MM.1S (cell line): ENCODE measurements at regions not wholly inside any gene's neighbourhood (a gene's known extent, or its start where the extent isn't known, plus 50 kb on each side); places are given as distances from the start of the nearest gene placed in this dataset.

Experiments used
- DNase-seq: peaks from one replicate; pipeline ENCODE4 v3.0.0-alpha.2; 2015
- H2AFZ ChIP-seq: fragments of 300-600 bp; sonication (generic); 2 replicates; pipeline ENCODE4 v1.6.0; 2016; ENCODE audit warnings: antibody characterized with exemption, low read length
- H3F3A ChIP-seq: fragments of 300-600 bp; sonication (generic); 2 replicates; pipeline ENCODE4 v1.6.1; 2016; ENCODE audit warnings: mild to moderate bottlenecking, antibody characterized with exemption, low read length, moderate library complexity, mixed read lengths; ENCODE audit not compliant: insufficient read depth
- H3K27ac ChIP-seq: fragments of 300-600 bp; sonication (generic); 2 replicates; pipeline ENCODE4 v1.5.1; 2016; ENCODE audit warnings: mild to moderate bottlenecking, low read length
- H3K27me3 ChIP-seq: fragments of 300-600 bp; sonication (generic); replicated peaks from 2 replicates; pipeline ENCODE4 v1.6.0; 2016; ENCODE audit warnings: low read length; ENCODE audit not compliant: insufficient read depth
- H3K36me3 ChIP-seq: fragments of 300-600 bp; sonication (generic); replicated peaks from 2 replicates; pipeline ENCODE4 v1.6.1; 2016; ENCODE audit warnings: mild to moderate bottlenecking, low read length, mixed read lengths; ENCODE audit not compliant: insufficient read depth
- H3K4me1 ChIP-seq: fragments of 300-600 bp; sonication (generic); 2 replicates; pipeline ENCODE4 v1.6.1; 2016; ENCODE audit warnings: low read length, mixed read lengths
- H3K4me2 ChIP-seq: fragments of 300-600 bp; sonication (generic); 2 replicates; pipeline ENCODE4 v1.6.0; 2016; ENCODE audit warnings: low read depth, low read length
- H3K4me3 ChIP-seq: fragments of 300-600 bp; sonication (generic); 2 replicates; pipeline ENCODE4 v1.5.1; 2016; ENCODE audit warnings: low read length, mixed read lengths
- H3K79me2 ChIP-seq: fragments of 300-600 bp; sonication (generic); 2 replicates; pipeline ENCODE4 v1.6.1; 2016; ENCODE audit warnings: mixed run types, low read length, mixed read lengths
- H3K9ac ChIP-seq: fragments of 300-600 bp; sonication (generic); 2 replicates; pipeline ENCODE4 v1.6.1; 2016; ENCODE audit warnings: low read length, mixed read lengths
- H3K9me2 ChIP-seq: fragments of 300-600 bp; sonication (generic); replicated peaks from 2 replicates; pipeline ENCODE4 v1.6.1; 2016; ENCODE audit warnings: mild to moderate bottlenecking, low read length, mixed read lengths; ENCODE audit not compliant: insufficient read depth
- H3K9me3 ChIP-seq: fragments of 300-600 bp; sonication (generic); replicated peaks from 2 replicates; pipeline ENCODE4 v1.6.1; 2016; ENCODE audit warnings: mild to moderate bottlenecking, low read length, mixed read lengths; ENCODE audit not compliant: insufficient read depth
- H4K20me1 ChIP-seq: fragments of 300-600 bp; sonication (generic); 2 replicates; pipeline ENCODE4 v1.6.1; 2016; ENCODE audit warnings: mild to moderate bottlenecking, low read length, moderate library complexity, mixed read lengths; ENCODE audit not compliant: insufficient read depth
- CTCF ChIP-seq: fragments of 300-600 bp; sonication (generic); IDR thresholded peaks from 2 replicates; pipeline ENCODE4 v1.5.1; 2016; ENCODE audit warnings: antibody characterized with exemption, low read length, mixed read lengths
- EZH2 ChIP-seq: fragments of 300-600 bp; sonication (generic); optimal IDR thresholded peaks from 2 replicates; pipeline ENCODE3; 2017; ENCODE audit warnings: low read depth, mild to moderate bottlenecking, antibody characterized with exemption, low read length, mixed read lengths
- EZH2phosphoT487 ChIP-seq: fragments of 300-600 bp; sonication (generic); IDR thresholded peaks from 2 replicates; pipeline ENCODE4 v1.6.1; 2018; ENCODE audit warnings: antibody characterized with exemption, low read length

GRCh38 chr1:5507340-5507739 lies 484.9 kb downstream of the NPHP4 start:
- Histone ChIP-seq H3K9ac (no peak overlapping the region), H3K4me2 (no peak overlapping the region), H3K4me1 (no peaks in the 10 kb centered on the region), H3K9me3 (no peaks in the 10 kb centered on the region), H4K20me1 (no peaks in the 10 kb centered on the region; the same call in 1 of the 2 replicates), H3K36me3 (no peaks in the 10 kb centered on the region), H3K4me3 (no peak overlapping the region), H2AFZ (no peak overlapping the region), H3K79me2 (no peaks in the 10 kb centered on the region), H3F3A (no peaks in the 10 kb centered on the region), H3K9me2 (no peaks in the 10 kb centered on the region), H3K27ac (no peak overlapping the region), H3K27me3 (peaks cover 97% of the 10 kb centered on the region)
- TF ChIP-seq CTCF, result no peak
- no peak for DNase-seq

GRCh38 chr1:5506634-5507033 lies 485.6 kb downstream of the NPHP4 start:
- H2AFZ ChIP-seq, result no peak overlapping the region
- no peaks in the 10 kb centered on the region for H3F3A ChIP-seq
- H3K4me3 ChIP-seq, result no peak overlapping the region
- H3K4me1 ChIP-seq, result no peaks in the 10 kb centered on the region
- H3K4me2 ChIP-seq, result no peak overlapping the region
- DNase-seq, result no peak
- H3K79me2 ChIP-seq, result no peaks in the 10 kb centered on the region
- no peaks in the 10 kb centered on the region for H3K9me3 ChIP-seq
- H3K9me2 ChIP-seq, result no peaks in the 10 kb centered on the region
- peaks cover 97% of the 10 kb centered on the region for H3K27me3 ChIP-seq
- no peaks in the 10 kb centered on the region; the same call in 1 of the 2 replicates for H4K20me1 ChIP-seq
- H3K9ac ChIP-seq, result no peak overlapping the region
- no peaks in the 10 kb centered on the region for H3K36me3 ChIP-seq
- no peak overlapping the region for H3K27ac ChIP-seq
- no peak for TF ChIP-seq EZH2
- TF ChIP-seq CTCF, result no peak
- TF ChIP-seq EZH2phosphoT487, result no peak

- no peak overlapping the region for H2AFZ ChIP-seq
- no peaks in the 10 kb centered on the region for H3K79me2 ChIP-seq
- H3K4me2 ChIP-seq, result no peak overlapping the region
- peaks cover 97% of the 10 kb centered on the region for H3K27me3 ChIP-seq
- no peaks in the 10 kb centered on the region for H3F3A ChIP-seq
- no peaks in the 10 kb centered on the region for H3K36me3 ChIP-seq
- no peaks in the 10 kb centered on the region for H3K9me2 ChIP-seq
- H3K4me1 ChIP-seq, result no peaks in the 10 kb centered on the region
- H4K20me1 ChIP-seq, result no peaks in the 10 kb centered on the region; the same call in 1 of the 2 replicates
- H3K9me3 ChIP-seq, result no peaks in the 10 kb centered on the region
- H3K9ac ChIP-seq, result no peak overlapping the region
- no peak overlapping the region for H3K27ac ChIP-seq
- DNase-seq, result no peak
- no peak overlapping the region for H3K4me3 ChIP-seq
- no peak for TF ChIP-seq EZH2
These were observed 486.3 kb downstream of the NPHP4 start for GRCh38 chr1:5505944-5506343.

- Histone ChIP-seq H3K36me3 (no peaks in the 10 kb centered on the region), H4K20me1 (no peaks in the 10 kb centered on the region; the same call in 1 of the 2 replicates), H2AFZ (no peak overlapping the region), H3K9me2 (no peaks in the 10 kb centered on the region), H3K4me3 (no peak overlapping the region), H3K79me2 (no peaks in the 10 kb centered on the region), H3F3A (no peaks in the 10 kb centered on the region), H3K4me1 (no peaks in the 10 kb centered on the region), H3K9me3 (no peaks in the 10 kb centered on the region), H3K27ac (no peak overlapping the region), H3K4me2 (no peak overlapping the region), H3K9ac (no peak overlapping the region), H3K27me3 (peaks cover 93% of the 10 kb centered on the region)
- TF ChIP-seq EZH2 (no peak), CTCF (no peak), EZH2phosphoT487 (no peak)
- no peak for DNase-seq
These were observed 487.9 kb downstream of the NPHP4 start for GRCh38 chr1:5504364-5504740.
